Peyer's patch (tissue), 4 donors: ENCODE measurements at regions not wholly inside any gene's neighbourhood (a gene's known extent, or its start where the extent isn't known, plus 50 kb on each side); places are given as distances from the start of the nearest gene placed in this dataset.

ENCODE experiments used
- DNase-seq, 3 donors: peaks; one replicate each; pipeline ENCODE4 v3.0.0-alpha.2; 2017 to 2019
- H3K27ac ChIP-seq, 4 donors: fragments of 200-600 bp; sonication (generic); one replicate each; pipeline ENCODE4 v1.5.1; 2016 to 2019
- H3K27me3 ChIP-seq, 2 donors: fragments of 200-600 bp; sonication (generic); one replicate each; pipeline ENCODE4 v1.5.1; 2019
- H3K36me3 ChIP-seq, 3 donors: fragments of 200-600 bp; sonication (generic); one replicate each; pipeline ENCODE4 v1.5.1; 2016 to 2019
- H3K4me1 ChIP-seq, 4 donors: fragments of 200-600 bp; sonication (generic); one replicate each; pipeline ENCODE4 v1.5.1; 2016 to 2019
- H3K4me3 ChIP-seq, 4 donors: fragments of 200-600 bp; sonication (generic); 1 replicate in 3 of 4; 2 replicates in 1 of 4; pipeline ENCODE4 v1.5.1; 2016 to 2019; ENCODE audit warnings: mild to moderate bottlenecking in 1 of 4
- H3K9me3 ChIP-seq, 4 donors: fragments of 200-600 bp; sonication (generic); one replicate each; pipeline ENCODE4 v1.5.1; 2016 to 2019; ENCODE audit warnings: mild to moderate bottlenecking in 1 of 4
- CTCF ChIP-seq, 6 experiments: fragments of 450-650 bp in 4 of 6; fragments of 200-600 bp in 2 of 6; sonication (generic) in 1 of 6; IDR thresholded peaks; one replicate each; pipeline ENCODE4 v1.5.1; 2017 to 2019; ENCODE audit warnings: antibody characterized with exemption in 6 of 6, mild to moderate bottlenecking in 3 of 6, moderate library complexity in 1 of 6
- POLR2A ChIP-seq, 2 donors: fragments of 450-650 bp; IDR thresholded peaks; one replicate each; pipeline ENCODE4 v1.5.1; 2017; ENCODE audit warnings: antibody characterized with exemption in 2 of 2, mild to moderate bottlenecking in 2 of 2, moderate library complexity in 2 of 2

- TF ChIP-seq CTCF (IDR thresholded peaks at IDR 0.05) (no peak), POLR2A (IDR thresholded peaks at IDR 0.05) (no peak)
- no peak overlapping the region for H3K27ac ChIP-seq
Measured at GRCh38 chr9:86549401-86549811, 195.2 kb upstream of the TUT7 start.

DNA sequence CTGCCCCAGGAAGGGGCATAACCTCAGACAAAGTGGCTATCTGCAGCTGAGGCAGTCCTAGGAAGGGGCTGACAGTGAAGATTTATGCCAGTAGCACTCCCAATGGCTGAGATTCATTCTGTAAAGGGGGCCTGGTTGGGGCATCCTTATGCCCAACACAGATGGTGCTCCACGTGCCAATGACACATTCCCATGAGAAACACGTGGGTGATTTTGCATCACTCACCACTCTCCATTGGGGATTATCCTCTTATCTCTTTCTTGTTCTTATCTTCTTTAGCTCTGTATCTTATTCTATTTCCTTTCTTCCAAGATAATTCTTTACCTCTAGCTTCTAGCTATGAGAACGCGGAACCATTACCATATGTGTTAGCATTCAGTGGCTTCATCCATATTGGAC, 194.0 kb upstream of the TUT7 start:
- DNase-seq: no peak

More at GRCh38 chr9:86549401-86549811, 195.2 kb upstream of the TUT7 start:
- no peak for DNase-seq
- no peaks in the 10 kb centered on the region for H3K9me3 ChIP-seq
- H3K36me3 ChIP-seq: no peaks in the 10 kb centered on the region
- H3K27me3 ChIP-seq: no peaks in the 10 kb centered on the region
- H3K4me1 ChIP-seq: no peaks in the 10 kb centered on the region
- H3K4me3 ChIP-seq: no peak overlapping the region

GRCh38 chr9:86547571-86547970, 193.4 kb upstream of the TUT7 start:
- TF ChIP-seq POLR2A (IDR thresholded peaks at IDR 0.05) (no peak), CTCF (IDR thresholded peaks at IDR 0.05) (no peak)
- no peaks in the 10 kb centered on the region for H3K9me3 ChIP-seq
- no peaks in the 10 kb centered on the region for H3K36me3 ChIP-seq
- H3K4me1 ChIP-seq: no peaks in the 10 kb centered on the region
- DNase-seq: no peak
- no peaks in the 10 kb centered on the region for H3K27me3 ChIP-seq
- H3K27ac ChIP-seq: no peak overlapping the region
- no peak overlapping the region for H3K4me3 ChIP-seq

More for the DNA sequence above, 194.0 kb upstream of the TUT7 start:
- no peaks in the 10 kb centered on the region for H3K9me3 ChIP-seq
- H3K4me1 ChIP-seq: no peaks in the 10 kb centered on the region
- no peak overlapping the region for H3K4me3 ChIP-seq
- H3K27me3 ChIP-seq: no peaks in the 10 kb centered on the region
- H3K27ac ChIP-seq: no peak overlapping the region
- no peaks in the 10 kb centered on the region for H3K36me3 ChIP-seq
- TF ChIP-seq POLR2A (IDR thresholded peaks at IDR 0.05) (no peak), CTCF (IDR thresholded peaks at IDR 0.05) (no peak)

DNA sequence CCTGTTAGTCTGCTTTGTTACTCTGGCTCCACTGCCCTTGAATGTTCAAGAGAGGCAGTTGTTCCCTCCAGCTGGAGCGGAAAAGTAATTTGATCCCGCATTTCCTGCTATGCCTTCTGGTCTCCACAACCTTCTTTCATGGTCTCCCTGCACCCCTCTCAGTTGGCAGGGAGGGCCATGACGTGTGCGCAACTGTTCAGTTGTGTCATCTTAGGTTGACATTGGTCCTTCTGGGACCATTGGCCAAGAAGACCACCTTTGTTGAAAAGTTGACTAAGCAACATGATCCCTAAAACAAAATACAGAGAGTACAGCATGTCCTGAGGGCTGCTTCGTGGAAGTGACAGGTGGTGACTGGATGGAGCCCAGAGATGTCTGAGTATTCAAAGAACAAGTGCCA, 192.5 kb upstream of the TUT7 start:
- TF ChIP-seq CTCF (IDR thresholded peaks at IDR 0.05): no peak
- TF ChIP-seq POLR2A (IDR thresholded peaks at IDR 0.05): no peak
- Histone ChIP-seq H3K27me3 (no peaks in the 10 kb centered on the region), H3K36me3 (no peaks in the 10 kb centered on the region), H3K9me3 (no peaks in the 10 kb centered on the region), H3K27ac (no peak overlapping the region), H3K4me1 (no peaks in the 10 kb centered on the region), H3K4me3 (no peak overlapping the region)
- no peak for DNase-seq

DNA sequence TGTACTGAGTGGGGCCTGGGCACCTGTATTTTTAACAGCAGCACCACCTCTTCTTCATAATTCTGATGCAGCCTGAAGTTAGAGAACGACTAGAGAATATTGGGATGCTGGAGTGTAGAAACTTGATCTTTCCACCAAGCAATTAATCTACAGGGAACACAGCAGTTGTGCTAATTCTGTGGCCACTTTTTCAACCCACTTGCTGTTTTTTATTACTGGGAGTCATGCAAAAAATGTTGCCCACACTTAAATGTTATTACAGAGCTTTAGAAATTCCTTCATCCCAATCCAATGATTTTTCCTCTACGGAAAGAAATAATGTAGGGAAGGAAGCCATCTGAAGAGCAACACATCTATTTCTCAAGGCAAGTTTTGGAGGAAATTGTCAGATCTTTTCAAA, 190.9 kb upstream of the TUT7 start:
- H3K27ac ChIP-seq: no peak overlapping the region
- no peaks in the 10 kb centered on the region for H3K36me3 ChIP-seq
- no peak for DNase-seq
- H3K4me3 ChIP-seq: no peak overlapping the region
- no peaks in the 10 kb centered on the region for H3K4me1 ChIP-seq
- no peak for TF ChIP-seq POLR2A (IDR thresholded peaks at IDR 0.05)
- no peaks in the 10 kb centered on the region for H3K27me3 ChIP-seq
- H3K9me3 ChIP-seq: no peaks in the 10 kb centered on the region

GRCh38 chr9:86541014-86541570, 186.9 kb upstream of the TUT7 start:
- Histone ChIP-seq H3K9me3 (no peaks in the 10 kb centered on the region), H3K27me3 (no peaks in the 10 kb centered on the region), H3K4me3 (no peak overlapping the region), H3K4me1 (no peaks in the 10 kb centered on the region), H3K36me3 (no peaks in the 10 kb centered on the region), H3K27ac (no peak overlapping the region)
- no peak for TF ChIP-seq POLR2A (IDR thresholded peaks at IDR 0.05)
- no peak for TF ChIP-seq CTCF (IDR thresholded peaks at IDR 0.05)
- DNase-seq: no peak
